Stimulated activated naive CD8-positive, alpha-beta T cell treated with anti-CD3 and anti-CD28 coated beads, Interleukin-15, Interleukin-2, amounts not matched to agents 100 U/mL and 50 U/mL, for 24 hours (primary cell): ENCODE measurements at regions not wholly inside any gene's neighbourhood (a gene's known extent, or its start where the extent isn't known, plus 50 kb on each side); places are given as distances from the start of the nearest gene placed in this dataset.

Source experiments
- ATAC-seq: fragments of 150-1000 bp; cut with Tn5 transposase; one replicate; pipeline ENCODE4 v1.10.0; 2021
- DNase-seq: peaks from one replicate; pipeline ENCODE4 v3.0.0; 2021

- DNase-seq: no peak
- ATAC-seq: no peak
These were observed 50.1 kb upstream of the POU5F2 start for GRCh38 chr5:93791518-93791972.
